Dendritic cell treated with granulocyte-macrophage colony-stimulating factor and Interleukin-4, amounts not matched to agents 40 ng/mL and 50 ng/mL, for 4 days (primary cell): ENCODE measurements at regions not wholly inside any gene's neighbourhood (a gene's known extent, or its start where the extent isn't known, plus 50 kb on each side); places are given as distances from the start of the nearest gene placed in this dataset.

Experiments
- H3K27ac Mint-ChIP-seq: one replicate; pipeline ENCODE4 v1.8.0; 2022; ENCODE audit warnings: mild to moderate bottlenecking, mixed read lengths
- H3K27me3 Mint-ChIP-seq: one replicate; pipeline ENCODE4 v1.8.0; 2022; ENCODE audit warnings: mild to moderate bottlenecking, mixed read lengths
- H3K36me3 Mint-ChIP-seq: one replicate; pipeline ENCODE4 v1.8.0; 2022; ENCODE audit warnings: low read depth, mixed read lengths
- H3K4me1 Mint-ChIP-seq: one replicate; pipeline ENCODE4 v1.8.0; 2022; ENCODE audit warnings: low read depth, mixed read lengths
- H3K4me3 Mint-ChIP-seq: one replicate; pipeline ENCODE4 v1.8.0; 2022; ENCODE audit warnings: mild to moderate bottlenecking, moderate library complexity, mixed read lengths
- H3K9me3 Mint-ChIP-seq: one replicate; pipeline ENCODE4 v1.8.0; 2022; ENCODE audit warnings: mixed read lengths
- intact Hi-C: fragments of 100-400 bp; cut with micrococcal nuclease; formaldehyde crosslinking; loops from one replicate; pipeline ENCODE4 v1.15.0; 2022

GRCh38 chr1:218646288-218646687, 301.2 kb downstream of the TGFB2 start:
- H3K36me3 Mint-ChIP-seq: no peaks in the 10 kb centered on the region
- no peak overlapping the region for H3K27ac Mint-ChIP-seq
- H3K4me3 Mint-ChIP-seq: no peak overlapping the region

GRCh38 chr1:218656301-218657037, 311.3 kb downstream of the TGFB2 start:
- H3K4me1 Mint-ChIP-seq: no peaks in the 10 kb centered on the region
- intact Hi-C loops: no loop called here

More at GRCh38 chr1:218646288-218646687, 301.2 kb downstream of the TGFB2 start:
- intact Hi-C loops: no loop called here
- H3K9me3 Mint-ChIP-seq: no peaks in the 10 kb centered on the region
- no peaks in the 10 kb centered on the region for H3K4me1 Mint-ChIP-seq
- no peaks in the 10 kb centered on the region for H3K27me3 Mint-ChIP-seq

GRCh38 chr1:218658269-218658668, 313.1 kb downstream of the TGFB2 start:
- intact Hi-C loops: no loop called here
- H3K27me3 Mint-ChIP-seq: no peaks in the 10 kb centered on the region
- no peaks in the 10 kb centered on the region for H3K36me3 Mint-ChIP-seq
- H3K4me3 Mint-ChIP-seq: no peak overlapping the region
- H3K4me1 Mint-ChIP-seq: no peaks in the 10 kb centered on the region
- H3K9me3 Mint-ChIP-seq: no peaks in the 10 kb centered on the region
- no peak overlapping the region for H3K27ac Mint-ChIP-seq

More at GRCh38 chr1:218656301-218657037, 311.3 kb downstream of the TGFB2 start:
- no peak overlapping the region for H3K27ac Mint-ChIP-seq
- H3K36me3 Mint-ChIP-seq: no peaks in the 10 kb centered on the region
- H3K4me3 Mint-ChIP-seq: no peak overlapping the region
- no peaks in the 10 kb centered on the region for H3K27me3 Mint-ChIP-seq
- H3K9me3 Mint-ChIP-seq: peaks cover 6% of the 10 kb centered on the region

- intact Hi-C loops: no loop called here
- H3K4me3 Mint-ChIP-seq: no peak overlapping the region
- no peaks in the 10 kb centered on the region for H3K36me3 Mint-ChIP-seq
- no peaks in the 10 kb centered on the region for H3K9me3 Mint-ChIP-seq
- no peaks in the 10 kb centered on the region for H3K27me3 Mint-ChIP-seq
- H3K4me1 Mint-ChIP-seq: no peaks in the 10 kb centered on the region
- no peak overlapping the region for H3K27ac Mint-ChIP-seq
These were observed 313.8 kb downstream of the TGFB2 start for GRCh38 chr1:218658899-218659298.

- Mint-ChIP-seq H3K27me3 (no peaks in the 10 kb centered on the region), H3K4me3 (no peak overlapping the region), H3K27ac (no peak overlapping the region), H3K4me1 (no peaks in the 10 kb centered on the region), H3K36me3 (no peaks in the 10 kb centered on the region), H3K9me3 (no peaks in the 10 kb centered on the region)
- intact Hi-C loops: no loop called here
These were observed 315.0 kb downstream of the TGFB2 start for GRCh38 chr1:218659911-218660677.

- Mint-ChIP-seq H3K9me3 (peaks cover 5% of the 10 kb centered on the region), H3K4me1 (no peaks in the 10 kb centered on the region), H3K27ac (no peak overlapping the region), H3K36me3 (no peaks in the 10 kb centered on the region), H3K27me3 (no peaks in the 10 kb centered on the region), H3K4me3 (no peak overlapping the region)
- intact Hi-C loops: no loop called here
These were observed 315.5 kb downstream of the TGFB2 start for GRCh38 chr1:218660678-218661053.

GRCh38 chr1:218661411-218661810, 316.3 kb downstream of the TGFB2 start:
- no peaks in the 10 kb centered on the region for H3K27me3 Mint-ChIP-seq
- intact Hi-C loops: no loop called here
- H3K9me3 Mint-ChIP-seq: peaks cover 9% of the 10 kb centered on the region
- H3K27ac Mint-ChIP-seq: no peak overlapping the region
- no peaks in the 10 kb centered on the region for H3K36me3 Mint-ChIP-seq
- H3K4me3 Mint-ChIP-seq: no peak overlapping the region
- no peaks in the 10 kb centered on the region for H3K4me1 Mint-ChIP-seq

GRCh38 chr1:218664385-218665170, 319.4 kb downstream of the TGFB2 start:
- no peaks in the 10 kb centered on the region for H3K27me3 Mint-ChIP-seq
- no peak overlapping the region for H3K4me3 Mint-ChIP-seq
- peaks cover 9% of the 10 kb centered on the region for H3K9me3 Mint-ChIP-seq
- H3K36me3 Mint-ChIP-seq: no peaks in the 10 kb centered on the region
- H3K4me1 Mint-ChIP-seq: no peaks in the 10 kb centered on the region
- intact Hi-C loops: no loop called here
- no peak overlapping the region for H3K27ac Mint-ChIP-seq

- no peaks in the 10 kb centered on the region for H3K4me1 Mint-ChIP-seq
- H3K27ac Mint-ChIP-seq: no peak overlapping the region
- no peaks in the 10 kb centered on the region for H3K36me3 Mint-ChIP-seq
- peaks cover 14% of the 10 kb centered on the region for H3K9me3 Mint-ChIP-seq
- no peak overlapping the region for H3K4me3 Mint-ChIP-seq
- no peaks in the 10 kb centered on the region for H3K27me3 Mint-ChIP-seq
- intact Hi-C loops: no loop called here
These were observed 320.1 kb downstream of the TGFB2 start for GRCh38 chr1:218665221-218665620.

- no peaks in the 10 kb centered on the region for H3K4me1 Mint-ChIP-seq
- H3K27ac Mint-ChIP-seq: no peak overlapping the region
- intact Hi-C loops: no loop called here
- H3K4me3 Mint-ChIP-seq: no peak overlapping the region
- H3K27me3 Mint-ChIP-seq: no peaks in the 10 kb centered on the region
- peaks cover 18% of the 10 kb centered on the region for H3K9me3 Mint-ChIP-seq
- H3K36me3 Mint-ChIP-seq: no peaks in the 10 kb centered on the region
These were observed 321.1 kb downstream of the TGFB2 start for GRCh38 chr1:218666263-218666662.

GRCh38 chr1:218667781-218668516, 322.8 kb downstream of the TGFB2 start:
- Mint-ChIP-seq H3K27ac (no peak overlapping the region), H3K4me3 (no peak overlapping the region), H3K36me3 (no peaks in the 10 kb centered on the region), H3K27me3 (no peaks in the 10 kb centered on the region), H3K9me3 (peaks cover 18% of the 10 kb centered on the region), H3K4me1 (no peaks in the 10 kb centered on the region)
- intact Hi-C loops: no loop called here

- Mint-ChIP-seq H3K9me3 (peaks cover 18% of the 10 kb centered on the region), H3K4me3 (no peak overlapping the region), H3K27ac (no peak overlapping the region), H3K4me1 (no peaks in the 10 kb centered on the region), H3K36me3 (no peaks in the 10 kb centered on the region), H3K27me3 (no peaks in the 10 kb centered on the region)
- intact Hi-C loops: no loop called here
These were observed 324.3 kb downstream of the TGFB2 start for GRCh38 chr1:218669431-218669830.

- Mint-ChIP-seq H3K4me1 (no peaks in the 10 kb centered on the region), H3K27ac (no peak overlapping the region), H3K9me3 (peaks cover 11% of the 10 kb centered on the region), H3K36me3 (no peaks in the 10 kb centered on the region), H3K4me3 (no peak overlapping the region), H3K27me3 (no peaks in the 10 kb centered on the region)
- intact Hi-C loops: no loop called here
These were observed 325.7 kb downstream of the TGFB2 start for GRCh38 chr1:218670875-218671274.
